Midbrain (tissue), 1 donor: ENCODE measurements at regions not wholly inside any gene's neighbourhood (a gene's known extent, or its start where the extent isn't known, plus 50 kb on each side); places are given as distances from the start of the nearest gene placed in this dataset.
"Not testable (repeated sequence)": the region's sequence is repeated elsewhere in the genome, so short reads cannot be mapped to it uniquely, and the experiment has no call there.

Source experiments
- DNase-seq: peaks from one replicate; lab custom pipeline; 2025; lab: John Stamatoyannopoulos, UW

DNA sequence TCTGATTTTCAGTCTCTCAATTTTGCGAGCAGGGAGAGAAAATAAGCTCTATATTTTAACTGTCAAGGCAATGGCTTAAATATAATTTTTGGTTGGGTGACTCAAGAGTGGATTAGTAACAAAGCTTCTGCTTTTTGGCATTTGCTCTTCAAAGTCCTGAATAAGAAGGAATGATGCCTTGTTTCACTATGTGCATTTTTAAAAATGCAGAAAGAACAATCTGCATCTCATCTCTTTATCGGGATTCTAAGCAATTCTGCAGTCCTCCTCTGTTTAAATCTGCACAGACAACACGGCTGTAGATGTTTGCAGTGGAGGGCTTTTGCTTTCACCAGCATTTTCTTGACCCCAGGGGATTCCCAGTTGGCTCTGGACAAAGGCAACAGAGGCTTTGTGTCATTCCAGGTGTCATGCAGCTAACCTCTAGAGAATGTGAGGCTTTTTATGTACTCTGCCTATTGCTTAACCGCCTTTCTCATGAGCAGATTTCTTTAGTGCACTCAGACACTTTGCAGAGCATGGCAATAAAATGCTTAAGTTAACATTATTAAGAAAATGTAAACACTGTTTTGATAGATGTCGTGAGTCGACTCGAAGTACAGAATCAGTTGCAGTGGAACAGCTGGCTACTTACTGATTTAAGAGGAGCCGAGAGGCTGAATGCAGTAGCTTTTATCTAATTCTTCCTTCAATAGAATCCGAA, 783.2 kb upstream of the NEGR1 start:
- no peak for DNase-seq

DNA sequence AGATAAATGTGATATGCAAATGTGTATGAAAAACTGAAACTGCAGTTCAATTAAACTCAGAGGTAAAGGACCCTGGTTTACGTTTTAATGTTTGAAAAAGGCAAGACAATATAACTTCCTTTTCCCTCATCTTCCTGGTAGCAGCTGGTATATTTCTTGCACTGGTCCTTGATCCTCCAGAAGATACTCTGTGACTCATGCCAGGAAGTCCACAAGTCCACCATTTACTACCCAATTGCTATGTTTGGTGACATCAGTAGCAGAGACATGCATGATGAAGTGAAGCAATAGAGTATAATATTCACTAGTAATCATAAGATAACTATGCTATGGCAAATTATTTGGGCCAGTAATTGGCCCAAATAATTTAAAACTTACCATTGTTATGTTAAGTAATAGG, 774.5 kb upstream of the NEGR1 start:
- no peak for DNase-seq

DNA sequence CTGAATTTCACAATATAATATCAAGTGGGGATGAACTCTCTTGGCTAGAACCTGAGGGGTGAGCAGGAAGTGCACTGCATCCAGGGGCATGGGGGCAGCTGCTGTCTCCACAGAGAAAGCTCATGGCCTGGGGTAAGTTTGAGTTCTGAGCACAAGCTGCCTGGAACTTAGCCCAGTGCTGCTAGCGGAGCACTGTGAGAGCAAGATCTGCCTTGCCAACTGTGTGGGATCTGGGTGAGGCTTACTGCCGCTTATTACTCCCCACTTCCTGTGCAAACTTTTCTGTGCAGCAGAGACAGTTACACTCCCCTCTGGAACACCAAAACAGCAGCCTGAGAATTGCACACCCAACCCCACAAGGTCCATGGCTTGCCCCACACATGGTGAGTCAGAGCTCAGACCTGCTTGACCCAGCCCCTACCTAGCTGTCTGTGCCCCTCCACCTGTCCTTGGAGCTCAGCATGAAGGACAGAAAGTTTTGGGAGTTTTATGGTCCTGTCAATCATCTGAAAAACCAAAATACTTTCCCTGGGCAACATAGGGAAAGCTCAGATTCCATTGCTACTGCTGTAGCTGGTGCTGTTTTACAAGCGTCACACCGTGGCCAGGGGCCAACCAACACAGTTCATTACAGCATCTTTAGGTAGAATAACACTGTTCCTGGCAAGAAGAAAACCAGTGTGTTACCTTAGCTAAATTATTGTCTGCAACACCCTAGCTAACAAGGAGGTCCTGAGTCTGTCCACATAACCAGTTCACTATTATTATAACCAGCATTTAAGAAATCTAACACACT, 762.1 kb upstream of the NEGR1 start:
- no peak for DNase-seq

DNA sequence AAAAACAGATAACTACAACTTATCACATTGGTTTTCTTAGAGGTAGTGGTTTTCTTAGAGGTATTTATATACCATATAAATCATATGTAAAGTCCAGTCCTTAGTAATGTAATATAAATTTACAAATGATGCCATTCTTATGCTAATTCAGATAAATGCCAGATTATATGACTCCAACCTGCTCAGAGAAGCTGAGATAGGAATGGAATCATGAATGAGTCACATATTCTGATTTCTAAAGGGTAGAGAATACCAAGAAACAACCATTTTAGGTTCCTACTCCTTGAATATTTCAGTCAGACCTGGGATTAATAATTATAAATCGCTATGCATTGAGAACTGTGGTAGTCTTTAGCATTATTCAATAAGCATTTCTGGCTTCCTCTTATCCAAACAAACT, 760.1 kb upstream of the NEGR1 start:
- no peak for DNase-seq

DNA sequence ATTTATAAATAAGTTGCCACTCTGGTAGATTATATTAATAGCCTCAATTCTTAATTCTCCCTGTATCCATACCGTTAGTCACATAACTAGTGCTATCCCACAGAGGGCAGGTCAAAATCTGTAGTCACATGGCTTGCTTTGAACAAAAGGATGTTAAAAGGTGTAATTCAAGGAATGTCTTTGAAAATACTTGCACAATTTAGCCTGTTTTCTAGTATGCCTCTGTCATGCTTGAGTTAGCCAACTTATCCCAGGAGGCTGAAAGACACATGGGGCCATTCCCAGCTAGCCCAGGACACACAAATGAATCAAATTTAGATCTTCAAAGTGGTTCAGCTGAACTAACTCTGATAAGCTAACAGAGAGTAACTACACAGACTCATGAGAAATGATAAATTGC, 758.5 kb upstream of the NEGR1 start:
- no peak for DNase-seq

DNA sequence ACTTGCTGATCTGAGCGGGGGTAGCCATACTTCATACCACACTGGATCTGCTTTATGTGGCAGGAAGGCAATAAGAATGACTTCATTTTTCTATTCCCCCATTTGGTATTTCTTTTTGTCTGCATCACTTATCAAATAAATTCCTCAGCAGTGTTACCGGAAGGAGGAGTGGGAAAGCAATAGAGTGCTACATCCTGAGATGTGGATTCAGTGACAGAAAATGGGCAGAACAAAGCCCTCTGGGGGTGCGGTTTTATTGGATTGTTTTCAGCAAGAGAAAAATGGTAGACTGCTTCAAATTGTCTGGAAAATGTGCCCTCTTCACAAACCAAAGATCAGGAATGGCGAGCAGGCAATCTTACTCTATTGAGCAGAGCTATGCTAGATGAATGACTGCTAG, 751.9 kb upstream of the NEGR1 start:
- no peak for DNase-seq

DNA sequence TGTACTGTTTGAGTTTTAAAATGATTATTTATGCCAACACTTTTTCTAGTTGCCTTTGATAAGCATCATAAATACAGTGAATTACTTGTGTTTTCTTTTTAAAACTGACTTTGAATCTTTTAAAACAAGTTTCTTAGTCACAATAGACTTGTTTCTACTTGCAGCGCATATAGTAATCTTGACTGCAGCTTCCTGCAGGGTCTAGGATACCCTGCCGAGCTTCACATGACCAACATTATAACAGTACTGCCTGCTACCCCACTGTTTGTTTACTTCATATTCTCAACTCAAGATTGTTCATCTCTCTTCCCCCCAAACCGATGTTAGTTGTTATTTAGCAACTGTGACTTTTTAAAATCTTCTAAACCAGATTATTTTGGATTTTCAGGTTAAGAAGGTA, 751.3 kb upstream of the NEGR1 start:
- no peak for DNase-seq

DNA sequence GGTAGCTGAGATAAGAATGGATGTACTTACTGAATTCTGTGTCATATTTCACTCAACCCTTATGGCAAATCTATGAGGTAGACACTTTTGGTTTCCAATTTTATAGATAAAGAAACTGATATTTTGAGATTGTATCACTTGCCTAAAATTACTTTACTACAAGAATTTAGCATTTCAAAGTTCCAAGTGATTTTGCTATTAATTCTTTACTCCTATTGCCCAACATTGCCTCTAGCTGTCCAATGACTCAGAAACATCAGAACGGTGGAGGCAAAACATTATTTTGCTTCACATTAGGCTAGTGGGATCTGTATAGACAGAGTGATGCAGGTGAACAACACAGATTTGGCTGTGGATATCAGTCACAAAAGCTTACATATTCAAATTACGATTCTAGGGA, 747.2 kb upstream of the NEGR1 start:
- DNase-seq = no peak

DNA sequence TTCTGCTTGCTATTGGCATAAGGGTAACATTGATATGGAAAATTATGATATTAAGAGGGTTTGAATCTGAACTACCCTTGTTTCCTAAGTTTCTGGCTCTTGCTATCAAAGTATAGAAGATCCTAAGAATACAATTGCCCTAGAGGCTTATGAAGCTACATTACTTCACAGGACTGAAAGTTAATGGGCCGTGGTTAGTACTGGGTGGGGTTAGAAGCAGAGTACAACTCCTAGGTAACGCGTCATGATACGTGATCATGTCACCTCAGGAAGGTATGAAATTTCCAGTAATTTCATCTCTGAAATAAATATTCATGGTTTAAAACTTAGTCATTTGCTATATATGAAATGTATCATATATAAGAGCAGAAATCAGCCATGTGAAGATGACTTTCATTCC, 743.8 kb upstream of the NEGR1 start:
- no peak for DNase-seq

GRCh38 chr1:73009938-73010337, 727.6 kb upstream of the NEGR1 start:
- no peak for DNase-seq

DNA sequence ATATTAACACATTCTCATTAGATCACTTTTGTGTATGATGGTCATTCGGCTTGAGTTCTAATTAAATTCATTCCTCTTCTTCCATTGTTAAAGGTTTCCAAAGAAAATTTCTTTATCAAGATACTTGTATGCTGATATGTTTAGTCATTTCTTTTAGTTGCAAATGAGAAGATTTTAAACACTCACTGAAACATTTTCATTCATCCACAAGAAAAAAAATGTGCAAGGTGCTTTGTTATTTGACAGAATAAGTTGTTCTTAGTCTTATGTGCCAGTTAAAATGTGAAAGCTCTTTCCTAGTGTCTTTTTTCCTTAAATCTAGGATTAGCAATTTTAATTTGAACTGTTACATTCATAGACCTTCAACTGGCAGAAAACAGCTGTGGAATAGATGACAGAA, 727.0 kb upstream of the NEGR1 start:
- no peak for DNase-seq

DNA sequence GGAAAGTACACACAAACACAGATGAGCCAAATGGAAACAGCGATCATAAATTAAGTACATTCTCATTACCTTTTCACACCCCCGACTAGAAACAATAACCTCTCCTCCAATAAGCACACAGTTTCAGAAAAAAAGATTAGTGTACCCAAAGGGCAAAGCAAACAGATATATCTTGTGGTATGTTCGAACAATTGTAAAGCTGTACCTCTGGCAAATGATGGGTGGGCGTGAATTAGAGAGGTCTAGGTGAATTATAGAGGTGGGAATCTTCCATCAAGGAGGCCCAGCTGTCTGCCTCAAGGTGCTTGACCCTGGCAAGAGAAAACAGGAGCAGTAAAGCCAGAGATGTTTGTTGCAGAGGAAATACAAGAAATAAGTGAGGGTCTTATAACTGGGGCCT, 715.3 kb upstream of the NEGR1 start:
- no peak for DNase-seq

DNA sequence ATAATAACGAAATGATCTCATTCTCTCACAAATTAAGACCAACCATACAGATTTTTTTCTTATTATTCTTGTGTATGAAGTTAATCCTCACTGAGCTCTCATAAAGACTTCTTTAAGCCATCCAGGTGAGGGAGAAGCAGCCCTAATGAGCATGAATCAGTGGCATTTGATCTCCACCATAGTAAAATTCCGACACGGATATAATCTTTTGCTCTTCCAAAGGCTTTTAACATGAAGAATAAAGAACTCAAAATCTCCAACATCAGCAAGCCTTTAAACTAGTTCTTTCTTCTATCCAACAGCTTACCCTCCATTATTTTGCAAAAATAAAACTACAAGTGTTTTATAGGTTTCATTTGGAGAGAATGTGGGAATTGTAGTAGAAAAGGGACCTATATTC, 714.7 kb upstream of the NEGR1 start:
- no peak for DNase-seq

GRCh38 chr1:72987871-72988270, 705.5 kb upstream of the NEGR1 start:
- not testable (repeated sequence) for DNase-seq

- DNase-seq = no peak
Measured at GRCh38 chr1:72986591-72987290, 704.4 kb upstream of the NEGR1 start.

GRCh38 chr1:72985024-72985423, 702.7 kb upstream of the NEGR1 start:
- DNase-seq = not testable (repeated sequence)

DNA sequence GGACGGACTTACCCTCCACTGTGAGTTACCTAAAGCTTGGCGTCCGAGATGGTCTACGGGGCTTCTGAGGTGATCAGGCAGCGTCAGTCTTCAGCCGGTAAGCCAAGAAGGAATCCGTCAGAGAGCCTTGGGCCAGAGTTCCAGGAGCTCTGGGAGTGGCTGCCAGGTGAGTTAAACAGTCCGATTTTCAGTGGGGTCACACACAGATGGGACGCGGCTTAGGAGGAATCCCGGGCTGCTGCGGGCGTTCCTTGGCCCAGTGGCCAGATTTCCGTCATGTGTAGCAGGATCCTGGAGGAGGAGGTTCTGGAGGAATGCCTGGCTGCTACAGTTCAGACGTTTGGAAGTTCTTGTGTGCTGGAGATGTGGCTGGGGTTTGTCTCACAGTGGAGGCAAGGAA, 700.7 kb upstream of the NEGR1 start:
- DNase-seq = not testable (repeated sequence)

DNA sequence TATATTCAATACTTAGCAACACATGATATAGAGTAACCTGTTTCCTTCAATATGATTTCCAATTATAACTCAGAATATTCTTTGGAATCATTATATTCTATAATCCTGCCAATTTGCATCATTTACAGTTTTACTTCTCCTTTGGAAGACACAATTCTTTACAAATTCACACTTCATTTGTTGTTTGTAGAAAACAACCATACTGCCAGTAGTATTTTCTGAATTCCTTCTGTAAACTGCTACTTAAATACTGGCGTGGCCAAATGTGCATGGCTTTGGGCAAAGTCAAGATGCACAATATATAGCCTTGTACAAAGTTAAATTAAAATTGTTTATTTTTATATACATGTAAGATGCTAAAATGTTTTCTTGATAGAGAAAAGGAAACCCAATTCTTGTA, 687.1 kb upstream of the NEGR1 start:
- no peak for DNase-seq

DNA sequence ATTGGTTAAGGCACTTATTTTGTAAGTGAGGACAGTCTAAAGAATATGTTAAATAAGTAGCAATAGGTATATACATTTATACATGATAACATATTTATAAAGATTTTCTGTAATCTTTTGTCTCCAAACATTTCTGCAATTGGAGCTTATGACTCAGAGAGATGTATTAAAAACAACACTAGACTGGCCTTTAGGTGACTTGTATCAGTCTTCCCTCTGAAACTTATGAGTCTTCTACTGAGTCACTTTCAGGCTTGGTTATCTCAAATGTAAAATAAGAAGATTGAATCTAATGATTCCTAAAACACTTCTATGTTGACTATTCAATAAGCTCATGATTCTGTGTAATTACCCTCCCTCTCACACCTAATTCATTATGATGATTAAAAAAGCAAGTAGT, 672.6 kb upstream of the NEGR1 start:
- no peak for DNase-seq

- DNase-seq = not testable (repeated sequence)
Measured at GRCh38 chr1:72950900-72951299, 668.6 kb upstream of the NEGR1 start.

DNA sequence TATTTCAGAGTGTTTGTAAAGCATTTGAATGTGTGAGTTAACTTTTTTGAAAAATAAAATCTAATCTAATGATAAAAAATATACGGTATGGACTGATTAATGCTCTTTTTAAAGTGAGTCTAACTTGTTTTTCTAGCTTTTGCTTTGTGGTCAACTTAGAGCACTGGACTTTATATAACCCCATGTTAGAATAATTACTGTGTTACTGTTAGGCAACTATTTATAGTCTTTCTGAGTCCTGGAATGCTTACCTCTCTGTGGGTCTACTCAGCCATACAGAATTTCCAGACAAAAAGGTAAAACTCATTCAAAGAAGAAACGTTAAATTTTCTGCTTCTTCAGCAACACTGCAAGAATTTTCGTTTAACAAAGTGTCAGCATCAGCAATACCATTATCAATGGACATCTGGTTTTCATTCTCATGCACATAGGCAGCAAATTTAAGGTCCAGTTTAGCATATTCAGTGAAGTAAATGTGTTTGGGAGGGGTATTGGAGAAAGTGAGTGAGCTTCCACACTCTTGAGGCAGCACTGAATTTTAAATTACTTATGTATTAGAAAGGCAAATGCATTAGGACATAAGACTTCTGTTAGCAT, 664.7 kb upstream of the NEGR1 start:
- DNase-seq = no peak

DNA sequence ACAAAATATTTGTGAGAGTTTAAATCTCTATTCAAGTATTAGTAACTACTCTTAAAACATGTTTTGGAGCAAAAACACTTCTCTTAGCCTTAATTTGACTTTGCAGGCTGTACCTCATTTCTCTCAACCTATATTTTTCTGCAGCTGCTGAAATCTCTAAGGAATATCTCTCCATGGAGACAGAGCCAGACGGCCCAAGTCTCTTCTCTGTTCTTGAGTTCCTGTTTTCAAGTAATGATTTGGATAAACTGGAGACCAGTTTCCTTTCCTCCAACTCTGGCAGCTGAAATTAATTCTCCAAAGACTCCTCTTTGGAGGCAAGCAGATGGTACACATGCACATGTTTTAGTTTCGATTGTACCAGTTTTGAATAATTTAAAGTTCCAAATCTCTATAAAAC, 659.7 kb upstream of the NEGR1 start:
- DNase-seq = no peak

DNA sequence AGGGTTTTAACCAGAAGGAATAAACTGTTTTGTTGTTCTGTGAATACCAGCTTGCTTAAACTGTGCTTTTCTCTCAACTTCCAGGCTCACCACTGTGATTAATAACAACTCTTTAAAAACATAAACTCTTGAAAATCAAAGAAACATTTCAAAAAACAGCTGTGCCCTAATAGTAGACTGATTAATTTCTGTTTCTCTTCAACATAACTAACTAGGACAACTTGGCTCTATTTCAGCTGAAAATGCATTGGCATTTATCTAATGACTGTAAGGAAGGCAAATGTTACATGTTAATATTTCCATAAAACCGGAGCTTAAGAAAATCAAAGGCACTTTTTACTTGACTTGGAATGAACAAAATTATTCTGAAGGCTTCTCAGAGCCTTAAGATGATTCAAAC, 656.1 kb upstream of the NEGR1 start:
- no peak for DNase-seq
